HepG2 (cell line): ENCODE measurements at regions not wholly inside any gene's neighbourhood (a gene's known extent, or its start where the extent isn't known, plus 50 kb on each side); places are given as distances from the start of the nearest gene placed in this dataset.

Experiments
- ATAC-seq: fragments of 200-7000 bp; cut with Tn5 transposase; 3 replicates; pipeline ENCODE4 v1.9.1; 2020; ENCODE audit warnings: mild to moderate bottlenecking, moderate library complexity
- BruUV-seq: library from RNA; stranded (reverse); fragments of 400-500 nt; replicated peaks from 2 replicates; lab custom pipeline; 2021; lab: Mats Ljungman, UMichigan
- CTCF ChIA-PET: fragments of 300-600 bp; formaldehyde crosslinking; extraction: SDS; loops from one replicate; lab custom pipeline; 2021; ENCODE audit warnings: low total read pairs, inconsistent platforms, low intra/inter-chr PET ratio; lab: Yijun Ruan, JAX
- POLR2A ChIA-PET: fragments of 350-600 bp; sonication (Branson Sonifier 250); formaldehyde crosslinking; loops from one replicate; lab custom pipeline; 2020; ENCODE audit warnings: antibody characterized with exemption, inconsistent platforms; lab: Yijun Ruan, JAX
- DNase-seq: peaks from one replicate; pipeline ENCODE4 v3.0.0-alpha.2; 2015; ENCODE audit warnings: low spot score
- FAIRE-seq: peaks from 3 replicates; lab custom pipeline; 2011; peaks lifted over from hg19 to GRCh38; lab: Jason Lieb, UNC
- H2AFZ ChIP-seq: one replicate; pipeline ENCODE4 v1.6.1; 2011; ENCODE audit warnings: low read length, inconsistent platforms
- H3K27ac ChIP-seq: fragments of 300-600 bp; 3 replicates; pipeline ENCODE4 v1.8.0; 2011; ENCODE audit warnings: mixed run types, mild to moderate bottlenecking, mixed read lengths, low read length, inconsistent platforms; ENCODE audit not compliant: insufficient read depth; ENCODE audit errors: extremely low read length
- H3K27me3 ChIP-seq, 2 experiments: fragments of 200-600 bp in 1 of 2; 2 replicates in 1 of 2; 3 replicates in 1 of 2; pipeline versions ENCODE4 v1.6.0 to v1.8.0; 2011; ENCODE audit warnings: low read length in 2 of 2, mild to moderate bottlenecking in 2 of 2, moderate library complexity in 2 of 2, inconsistent platforms in 1 of 2; ENCODE audit not compliant: insufficient read depth in 2 of 2, control insufficient read depth in 1 of 2
- H3K36me3 ChIP-seq, 2 experiments: fragments of 200-600 bp in 1 of 2; replicated peaks in 1 of 2; 2 replicates in 1 of 2; 3 replicates in 1 of 2; pipeline versions ENCODE4 v1.5.1 to v1.8.0; 2011; ENCODE audit warnings: low read length in 2 of 2, inconsistent platforms in 1 of 2; ENCODE audit not compliant: insufficient read depth in 2 of 2, control insufficient read depth in 1 of 2
- H3K4me1 ChIP-seq: 2 replicates; pipeline ENCODE4 v1.5.1; 2012; ENCODE audit warnings: low read length, inconsistent platforms; ENCODE audit not compliant: insufficient read depth
- H3K4me2 ChIP-seq: 2 replicates; pipeline ENCODE4 v1.6.0; 2011; ENCODE audit warnings: low read depth, low read length, inconsistent platforms
- H3K4me3 ChIP-seq, 3 experiments: fragments of 200-600 bp in 1 of 3; sonication (generic), shearing (Covaris generic) in 1 of 3; replicated peaks in 1 of 3; 2 replicates each; pipeline ENCODE4 v1.5.1; 2011 to 2016; ENCODE audit warnings: low read length in 3 of 3, inconsistent platforms in 2 of 3, low read depth in 2 of 3, mild to moderate bottlenecking in 2 of 3, control low read depth in 1 of 3, mixed read lengths in 1 of 3; ENCODE audit not compliant: insufficient read depth in 1 of 3
- H3K79me2 ChIP-seq: one replicate; pipeline ENCODE4 v1.6.1; 2011; ENCODE audit warnings: low read length, inconsistent platforms; ENCODE audit not compliant: insufficient read depth
- H3K9ac ChIP-seq: 2 replicates; pipeline ENCODE4 v1.6.0; 2011; ENCODE audit warnings: mild to moderate bottlenecking, low read depth, low read length, inconsistent platforms; ENCODE audit not compliant: insufficient read depth
- H3K9me3 ChIP-seq: 2 replicates; pipeline ENCODE4 v1.5.1; 2012; ENCODE audit warnings: mild to moderate bottlenecking, low read length
- H4K20me1 ChIP-seq: 2 replicates; pipeline ENCODE4 v1.6.0; 2011; ENCODE audit warnings: inconsistent platforms, mild to moderate bottlenecking, low read length, moderate library complexity; ENCODE audit not compliant: insufficient read depth
- ELF1 ChIP-seq: sonication (generic); formaldehyde crosslinking; IDR thresholded peaks from 2 replicates; pipeline ENCODE4 v1.4.0; 2020; ENCODE audit warnings: missing genetic modification reagents
- MBD4 ChIP-seq: IDR thresholded peaks from 2 replicates; pipeline ENCODE4 v1.6.1; 2012; ENCODE audit warnings: low read length, inconsistent platforms, borderline replicate concordance
- MED1 ChIP-seq: sonication (generic); formaldehyde crosslinking; IDR thresholded peaks from 2 replicates; pipeline ENCODE4 v1.4.0; 2020; ENCODE audit warnings: missing genetic modification reagents
- SNAPC2 ChIP-seq: sonication (generic); formaldehyde crosslinking; IDR thresholded peaks from 2 replicates; pipeline ENCODE4 v1.8.1; 2022; ENCODE audit warnings: mild to moderate bottlenecking, missing genetic modification reagents
- ZNF101 ChIP-seq: sonication (generic); formaldehyde crosslinking; IDR thresholded peaks from 2 replicates; pipeline ENCODE4 v1.4.0; 2020; ENCODE audit warnings: mild to moderate bottlenecking, low read depth, missing genetic modification reagents, borderline replicate concordance
- ZNF598 ChIP-seq: sonication (generic); formaldehyde crosslinking; IDR thresholded peaks from 2 replicates; pipeline ENCODE4 v1.5.1; 2020; ENCODE audit warnings: mild to moderate bottlenecking, missing genetic modification reagents, borderline replicate concordance
- ZNF747 ChIP-seq: sonication (generic); formaldehyde crosslinking; IDR thresholded peaks from 2 replicates; pipeline ENCODE4 v1.8.1; 2023; ENCODE audit warnings: missing genetic modification reagents, mild to moderate bottlenecking, borderline replicate concordance
- ZNF782 ChIP-seq: sonication (generic); formaldehyde crosslinking; IDR thresholded peaks from 2 replicates; pipeline ENCODE4 v1.4.0; 2020; ENCODE audit warnings: missing genetic modification reagents, mild to moderate bottlenecking, borderline replicate concordance
- WGBS: methylation state at CpG from one replicate; pipeline ENCODE4 v1.1.6; 2017; ENCODE audit warnings: low lambda C conversion rate; 5-methylcytosine and 5-hydroxymethylcytosine counted together
- in situ Hi-C: cut with HindIII; loops from 2 replicates; pipeline ENCODE4 v1.10.0; 2017; ENCODE audit warnings: low pct_unique_long_range_greater_than_20kb; ENCODE audit not compliant: extremely low pct_ligation_motif_present
- intact Hi-C: fragments of 100-400 bp; cut with micrococcal nuclease; formaldehyde crosslinking; loops from one replicate; pipeline ENCODE4 v1.10.0; 2022; ENCODE audit not compliant: unreplicated experiment
- TF ChIP-seq, protein P1 (sequence below): IDR thresholded peaks from 2 replicates; pipeline ENCODE4 v1.4.0; 2020; ENCODE audit warnings: mild to moderate bottlenecking, missing genetic modification reagents
- TF ChIP-seq, protein P2 (sequence below): sonication (generic); formaldehyde crosslinking; IDR thresholded peaks from 2 replicates; pipeline ENCODE4 v1.4.0; 2020; ENCODE audit warnings: mild to moderate bottlenecking, low read depth, missing genetic modification reagents

DNA sequence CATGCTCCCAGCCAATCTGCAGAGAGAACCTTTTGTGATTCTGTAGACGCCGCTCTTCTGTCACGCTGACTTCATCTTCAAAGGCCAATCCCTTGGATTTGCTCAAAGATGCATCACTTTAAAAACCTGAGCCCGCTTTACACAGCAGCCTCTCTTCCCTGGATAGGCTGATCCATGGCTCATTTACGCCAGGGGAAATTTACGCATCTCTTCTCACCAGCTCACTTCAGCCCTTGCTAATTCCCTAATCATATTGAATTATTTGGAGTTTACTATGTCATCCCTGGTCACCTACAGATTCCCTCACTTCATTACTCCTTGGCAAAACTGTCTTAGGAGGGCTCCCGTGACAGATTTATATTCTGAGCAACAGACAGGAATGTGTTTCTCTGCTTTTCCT, 256.2 kb downstream of the EN1 start:
- BruUV-seq = no TSS peak
- ATAC-seq (no peak), FAIRE-seq (no peak), DNase-seq (no peak)
- Histone ChIP-seq H3K4me1 (no peaks in the 10 kb centered on the region), H3K79me2 (no peaks in the 10 kb centered on the region), H3K36me3 (no peaks in the 10 kb centered on the region), H2AFZ (no peak overlapping the region), H3K27me3 (no peaks in the 10 kb centered on the region), H3K27ac (no peak overlapping the region), H3K4me2 (no peak overlapping the region), H3K9ac (no peak overlapping the region), H3K9me3 (no peaks in the 10 kb centered on the region), H4K20me1 (no peaks in the 10 kb centered on the region), H3K4me3 (no peak overlapping the region)
- ChIA-PET POLR2A (no interaction called here), CTCF (no interaction called here)
- WGBS = 63% methylated on average over 7 of the region's 7 CpGs
- in situ Hi-C loops (no loop called here), intact Hi-C loops (no loop called here)
- TF ChIP-seq ELF1 (CRISPR knock-in tag) (no peak), ZNF747 (CRISPR knock-in tag) (no peak), ZNF101 (CRISPR knock-in tag) (no peak), MED1 (no peak), ZNF782 (CRISPR knock-in tag) (no peak), SNAPC2 (CRISPR knock-in tag) (no peak), ZNF598 (CRISPR knock-in tag) (no peak), MBD4 (no peak)
- TF ChIP-seq, protein P1, sequence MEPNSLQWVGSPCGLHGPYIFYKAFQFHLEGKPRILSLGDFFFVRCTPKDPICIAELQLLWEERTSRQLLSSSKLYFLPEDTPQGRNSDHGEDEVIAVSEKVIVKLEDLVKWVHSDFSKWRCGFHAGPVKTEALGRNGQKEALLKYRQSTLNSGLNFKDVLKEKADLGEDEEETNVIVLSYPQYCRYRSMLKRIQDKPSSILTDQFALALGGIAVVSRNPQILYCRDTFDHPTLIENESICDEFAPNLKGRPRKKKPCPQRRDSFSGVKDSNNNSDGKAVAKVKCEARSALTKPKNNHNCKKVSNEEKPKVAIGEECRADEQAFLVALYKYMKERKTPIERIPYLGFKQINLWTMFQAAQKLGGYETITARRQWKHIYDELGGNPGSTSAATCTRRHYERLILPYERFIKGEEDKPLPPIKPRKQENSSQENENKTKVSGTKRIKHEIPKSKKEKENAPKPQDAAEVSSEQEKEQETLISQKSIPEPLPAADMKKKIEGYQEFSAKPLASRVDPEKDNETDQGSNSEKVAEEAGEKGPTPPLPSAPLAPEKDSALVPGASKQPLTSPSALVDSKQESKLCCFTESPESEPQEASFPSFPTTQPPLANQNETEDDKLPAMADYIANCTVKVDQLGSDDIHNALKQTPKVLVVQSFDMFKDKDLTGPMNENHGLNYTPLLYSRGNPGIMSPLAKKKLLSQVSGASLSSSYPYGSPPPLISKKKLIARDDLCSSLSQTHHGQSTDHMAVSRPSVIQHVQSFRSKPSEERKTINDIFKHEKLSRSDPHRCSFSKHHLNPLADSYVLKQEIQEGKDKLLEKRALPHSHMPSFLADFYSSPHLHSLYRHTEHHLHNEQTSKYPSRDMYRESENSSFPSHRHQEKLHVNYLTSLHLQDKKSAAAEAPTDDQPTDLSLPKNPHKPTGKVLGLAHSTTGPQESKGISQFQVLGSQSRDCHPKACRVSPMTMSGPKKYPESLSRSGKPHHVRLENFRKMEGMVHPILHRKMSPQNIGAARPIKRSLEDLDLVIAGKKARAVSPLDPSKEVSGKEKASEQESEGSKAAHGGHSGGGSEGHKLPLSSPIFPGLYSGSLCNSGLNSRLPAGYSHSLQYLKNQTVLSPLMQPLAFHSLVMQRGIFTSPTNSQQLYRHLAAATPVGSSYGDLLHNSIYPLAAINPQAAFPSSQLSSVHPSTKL (CRISPR knock-in tag) = no peak
- TF ChIP-seq, protein P2, sequence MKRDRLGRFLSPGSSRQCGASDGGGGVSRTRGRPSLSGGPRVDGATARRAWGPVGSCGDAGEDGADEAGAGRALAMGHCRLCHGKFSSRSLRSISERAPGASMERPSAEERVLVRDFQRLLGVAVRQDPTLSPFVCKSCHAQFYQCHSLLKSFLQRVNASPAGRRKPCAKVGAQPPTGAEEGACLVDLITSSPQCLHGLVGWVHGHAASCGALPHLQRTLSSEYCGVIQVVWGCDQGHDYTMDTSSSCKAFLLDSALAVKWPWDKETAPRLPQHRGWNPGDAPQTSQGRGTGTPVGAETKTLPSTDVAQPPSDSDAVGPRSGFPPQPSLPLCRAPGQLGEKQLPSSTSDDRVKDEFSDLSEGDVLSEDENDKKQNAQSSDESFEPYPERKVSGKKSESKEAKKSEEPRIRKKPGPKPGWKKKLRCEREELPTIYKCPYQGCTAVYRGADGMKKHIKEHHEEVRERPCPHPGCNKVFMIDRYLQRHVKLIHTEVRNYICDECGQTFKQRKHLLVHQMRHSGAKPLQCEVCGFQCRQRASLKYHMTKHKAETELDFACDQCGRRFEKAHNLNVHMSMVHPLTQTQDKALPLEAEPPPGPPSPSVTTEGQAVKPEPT = no peak
